SK-N-SH (cell line): ENCODE measurements at regions not wholly inside any gene's neighbourhood (a gene's known extent, or its start where the extent isn't known, plus 50 kb on each side); places are given as distances from the start of the nearest gene placed in this dataset.

Experiments
- CTCF ChIA-PET: fragments of 300-600, 350-600 bp; formaldehyde crosslinking; extraction: SDS; loops from one replicate; lab custom pipeline; 2021; lab: Yijun Ruan, JAX
- POLR2A ChIA-PET: fragments of 350-600 bp; sonication (Branson Sonifier 250); formaldehyde crosslinking; extraction: SDS; loops from one replicate; lab custom pipeline; 2020; ENCODE audit warnings: antibody characterized with exemption, inconsistent platforms; lab: Yijun Ruan, JAX
- DNase-seq: peaks from one replicate; pipeline ENCODE4 v3.0.0; 2012
- H2AFZ ChIP-seq: fragments of 200-600 bp; sonication (generic); 2 replicates; pipeline ENCODE4 v1.8.1; 2016; ENCODE audit warnings: antibody characterized with exemption, mild to moderate bottlenecking, low read depth
- H3F3A ChIP-seq: fragments of 200-600 bp; sonication (generic); replicated peaks from 2 replicates; pipeline ENCODE3; 2016; ENCODE audit warnings: antibody characterized with exemption, mild to moderate bottlenecking; ENCODE audit not compliant: insufficient read depth
- H3K27ac ChIP-seq, 2 experiments: fragments of 200-500 bp in 1 of 2; fragments of 200-600 bp in 1 of 2; sonication (Bioruptor generic) in 1 of 2; sonication (generic), shearing (Covaris generic) in 1 of 2; 2 replicates each; pipeline versions ENCODE4 v1.5.1 to v1.6.1; 2014 to 2016; ENCODE audit warnings: low read depth in 2 of 2, inconsistent platforms in 1 of 2, low read length in 1 of 2, mild to moderate bottlenecking in 1 of 2, mixed read lengths in 1 of 2
- H3K27me3 ChIP-seq: fragments of 200-600 bp; sonication (generic), shearing (Covaris generic); 2 replicates; pipeline ENCODE4 v1.6.1; 2016; ENCODE audit warnings: mixed run types; ENCODE audit not compliant: insufficient read depth
- H3K36me3 ChIP-seq, 2 experiments: fragments of 200-500 bp in 1 of 2; fragments of 200-600 bp in 1 of 2; sonication (Bioruptor generic) in 1 of 2; sonication (generic) in 1 of 2; replicated peaks in 1 of 2; 2 replicates each; pipeline versions ENCODE3 to v1.5.1; 2014 to 2016; ENCODE audit warnings: low read length in 1 of 2, mild to moderate bottlenecking in 1 of 2; ENCODE audit not compliant: insufficient read depth in 2 of 2, control insufficient read depth in 1 of 2
- H3K4me1 ChIP-seq, 2 experiments: fragments of 200-500 bp in 1 of 2; fragments of 200-600 bp in 1 of 2; sonication (Bioruptor generic) in 1 of 2; sonication (generic), shearing (Covaris generic) in 1 of 2; 2 replicates each; pipeline versions ENCODE4 v1.5.1 to v1.6.1; 2014 to 2016; ENCODE audit warnings: low read depth in 1 of 2, low read length in 1 of 2, mixed run types in 1 of 2; ENCODE audit not compliant: insufficient read depth in 2 of 2, control insufficient read depth in 1 of 2
- H3K4me2 ChIP-seq: fragments of 200-600 bp; sonication (generic), shearing (Covaris generic); 2 replicates; pipeline ENCODE4 v1.6.1; 2017; ENCODE audit warnings: mixed run types
- H3K4me3 ChIP-seq, 2 experiments: fragments of 200-500 bp in 1 of 2; fragments of 200-600 bp in 1 of 2; sonication (Bioruptor generic) in 1 of 2; sonication (generic), shearing (Covaris generic) in 1 of 2; 2 replicates each; pipeline versions ENCODE4 v1.5.1 to v1.8.1; 2014 to 2016; ENCODE audit warnings: low read depth in 2 of 2, inconsistent platforms in 1 of 2, low read length in 1 of 2, mild to moderate bottlenecking in 1 of 2, mixed read lengths in 1 of 2, moderate library complexity in 1 of 2
- H3K79me2 ChIP-seq: fragments of 200-600 bp; sonication (generic); 2 replicates; pipeline ENCODE4 v1.8.1; 2017; ENCODE audit warnings: mild to moderate bottlenecking; ENCODE audit not compliant: insufficient read depth
- H3K9ac ChIP-seq: fragments of 200-600 bp; sonication (generic); 2 replicates; pipeline ENCODE4 v1.6.1; 2017; ENCODE audit warnings: mixed run types
- H3K9me2 ChIP-seq: fragments of 200-600 bp; sonication (generic); 2 replicates; pipeline ENCODE4 v1.6.1; 2017; ENCODE audit warnings: mixed run types
- H3K9me3 ChIP-seq: fragments of 200-600 bp; sonication (generic); 2 replicates; pipeline ENCODE4 v1.6.1; 2017; ENCODE audit warnings: mixed run types, mild to moderate bottlenecking, moderate library complexity
- H4K20me1 ChIP-seq: fragments of 200-600 bp; sonication (generic); 2 replicates; pipeline ENCODE4 v1.6.1; 2017; ENCODE audit warnings: mild to moderate bottlenecking, mixed run types; ENCODE audit not compliant: insufficient read depth
- GABPA ChIP-seq: IDR thresholded peaks from 2 replicates; pipeline ENCODE4 v1.4.0; 2012; ENCODE audit warnings: low read depth, mild to moderate bottlenecking
- NFIC ChIP-seq: IDR thresholded peaks from 2 replicates; pipeline ENCODE4 v1.4.0; 2012; ENCODE audit warnings: borderline replicate concordance
- POLR2AphosphoS5 ChIP-seq: IDR thresholded peaks from 2 replicates; pipeline ENCODE4 v1.6.1; 2012; ENCODE audit warnings: low read depth, low read length
- RAD21 ChIP-seq: IDR thresholded peaks from 2 replicates; pipeline ENCODE4 v1.6.1; 2012; ENCODE audit warnings: mild to moderate bottlenecking, low read length
- RCOR1 ChIP-seq: fragments of 150-350 bp; IDR thresholded peaks from 2 replicates; pipeline ENCODE4 v1.6.1; 2017; ENCODE audit warnings: antibody characterized with exemption, low read length
- RFX5 ChIP-seq: IDR thresholded peaks from 2 replicates; pipeline ENCODE4 v1.6.1; 2012; ENCODE audit warnings: mild to moderate bottlenecking, improper control_type of control experiment, low read length
- SIN3A ChIP-seq: IDR thresholded peaks from 2 replicates; pipeline ENCODE4 v1.6.1; 2012; ENCODE audit warnings: low read depth, mild to moderate bottlenecking, low read length, moderate library complexity, borderline replicate concordance
- SMC3 ChIP-seq: IDR thresholded peaks from 2 replicates; pipeline ENCODE4 v1.6.1; 2012; ENCODE audit warnings: low read depth, low read length, improper control_type of control experiment
- TAF1 ChIP-seq: IDR thresholded peaks from 2 replicates; pipeline ENCODE4 v1.6.1; 2012; ENCODE audit warnings: low read depth, mild to moderate bottlenecking, low read length, moderate library complexity, borderline replicate concordance
- YY1 ChIP-seq: IDR thresholded peaks from 2 replicates; pipeline ENCODE4 v1.4.0; 2012; ENCODE audit warnings: low read depth, mild to moderate bottlenecking
- WGBS: methylation state at CpG from one replicate; pipeline ENCODE4 v1.1.6; 2017; ENCODE audit warnings: low lambda C conversion rate; 5-methylcytosine and 5-hydroxymethylcytosine counted together
- TF ChIP-seq, protein P1 (sequence below): IDR thresholded peaks from 2 replicates; pipeline ENCODE4 v1.6.1; 2012; ENCODE audit warnings: mild to moderate bottlenecking, low read depth, low read length, moderate library complexity
- TF ChIP-seq, protein P2 (sequence below): IDR thresholded peaks from 2 replicates; pipeline ENCODE4 v1.4.0; 2012; ENCODE audit warnings: low read depth, borderline replicate concordance
- TF ChIP-seq, protein P3 (sequence below): fragments of 150-350 bp; IDR thresholded peaks from 2 replicates; pipeline ENCODE4 v1.6.1; 2017; ENCODE audit warnings: antibody characterized with exemption, low read length, low read depth, borderline replicate concordance

DNA sequence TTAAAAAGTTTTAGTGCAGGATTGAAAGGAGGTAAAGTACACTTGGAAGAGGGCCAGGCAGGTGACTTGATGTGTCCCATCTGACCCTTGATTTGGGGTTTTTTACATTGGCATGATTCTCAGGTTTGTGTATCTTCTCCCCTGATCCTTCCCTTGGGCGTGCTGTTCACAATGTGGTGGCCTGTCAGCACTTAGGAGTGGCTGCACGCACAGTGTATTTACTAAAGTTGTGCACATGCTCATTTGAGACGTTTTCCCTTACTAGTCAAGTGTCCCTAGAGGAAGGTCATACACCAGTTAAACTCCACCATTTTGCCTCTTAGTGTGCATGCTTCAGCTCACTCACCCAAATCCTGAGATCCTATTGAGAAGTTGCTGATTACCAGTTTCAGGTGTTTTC, 145.7 kb upstream of the PLEKHA5 start (continued):
- TF ChIP-seq SIN3A: no peak
- no peak for TF ChIP-seq RFX5
- no peak for TF ChIP-seq YY1
- TF ChIP-seq, protein P1, sequence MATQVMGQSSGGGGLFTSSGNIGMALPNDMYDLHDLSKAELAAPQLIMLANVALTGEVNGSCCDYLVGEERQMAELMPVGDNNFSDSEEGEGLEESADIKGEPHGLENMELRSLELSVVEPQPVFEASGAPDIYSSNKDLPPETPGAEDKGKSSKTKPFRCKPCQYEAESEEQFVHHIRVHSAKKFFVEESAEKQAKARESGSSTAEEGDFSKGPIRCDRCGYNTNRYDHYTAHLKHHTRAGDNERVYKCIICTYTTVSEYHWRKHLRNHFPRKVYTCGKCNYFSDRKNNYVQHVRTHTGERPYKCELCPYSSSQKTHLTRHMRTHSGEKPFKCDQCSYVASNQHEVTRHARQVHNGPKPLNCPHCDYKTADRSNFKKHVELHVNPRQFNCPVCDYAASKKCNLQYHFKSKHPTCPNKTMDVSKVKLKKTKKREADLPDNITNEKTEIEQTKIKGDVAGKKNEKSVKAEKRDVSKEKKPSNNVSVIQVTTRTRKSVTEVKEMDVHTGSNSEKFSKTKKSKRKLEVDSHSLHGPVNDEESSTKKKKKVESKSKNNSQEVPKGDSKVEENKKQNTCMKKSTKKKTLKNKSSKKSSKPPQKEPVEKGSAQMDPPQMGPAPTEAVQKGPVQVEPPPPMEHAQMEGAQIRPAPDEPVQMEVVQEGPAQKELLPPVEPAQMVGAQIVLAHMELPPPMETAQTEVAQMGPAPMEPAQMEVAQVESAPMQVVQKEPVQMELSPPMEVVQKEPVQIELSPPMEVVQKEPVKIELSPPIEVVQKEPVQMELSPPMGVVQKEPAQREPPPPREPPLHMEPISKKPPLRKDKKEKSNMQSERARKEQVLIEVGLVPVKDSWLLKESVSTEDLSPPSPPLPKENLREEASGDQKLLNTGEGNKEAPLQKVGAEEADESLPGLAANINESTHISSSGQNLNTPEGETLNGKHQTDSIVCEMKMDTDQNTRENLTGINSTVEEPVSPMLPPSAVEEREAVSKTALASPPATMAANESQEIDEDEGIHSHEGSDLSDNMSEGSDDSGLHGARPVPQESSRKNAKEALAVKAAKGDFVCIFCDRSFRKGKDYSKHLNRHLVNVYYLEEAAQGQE: no peak
- TF ChIP-seq NFIC: no peak

DNA sequence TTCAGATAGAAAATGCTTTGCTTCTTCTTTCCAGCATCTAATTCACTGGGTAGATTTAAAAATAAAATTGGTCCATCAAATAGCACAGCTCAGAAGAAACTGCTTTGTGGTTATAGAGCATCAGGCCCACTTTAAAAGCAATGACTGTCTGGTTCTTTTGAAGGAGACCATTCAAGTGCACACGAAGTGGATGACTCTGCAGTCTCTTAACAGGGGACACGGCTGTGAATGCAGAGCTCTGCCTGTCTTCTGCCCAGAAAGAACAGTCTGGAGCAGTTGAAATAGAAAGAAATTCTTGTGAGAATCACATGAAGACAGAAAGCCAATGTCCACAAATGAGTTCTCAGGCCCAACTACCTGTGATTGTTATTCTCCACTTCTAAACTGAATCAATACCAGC, 138.7 kb upstream of the PLEKHA5 start:
- TF ChIP-seq, protein P2, sequence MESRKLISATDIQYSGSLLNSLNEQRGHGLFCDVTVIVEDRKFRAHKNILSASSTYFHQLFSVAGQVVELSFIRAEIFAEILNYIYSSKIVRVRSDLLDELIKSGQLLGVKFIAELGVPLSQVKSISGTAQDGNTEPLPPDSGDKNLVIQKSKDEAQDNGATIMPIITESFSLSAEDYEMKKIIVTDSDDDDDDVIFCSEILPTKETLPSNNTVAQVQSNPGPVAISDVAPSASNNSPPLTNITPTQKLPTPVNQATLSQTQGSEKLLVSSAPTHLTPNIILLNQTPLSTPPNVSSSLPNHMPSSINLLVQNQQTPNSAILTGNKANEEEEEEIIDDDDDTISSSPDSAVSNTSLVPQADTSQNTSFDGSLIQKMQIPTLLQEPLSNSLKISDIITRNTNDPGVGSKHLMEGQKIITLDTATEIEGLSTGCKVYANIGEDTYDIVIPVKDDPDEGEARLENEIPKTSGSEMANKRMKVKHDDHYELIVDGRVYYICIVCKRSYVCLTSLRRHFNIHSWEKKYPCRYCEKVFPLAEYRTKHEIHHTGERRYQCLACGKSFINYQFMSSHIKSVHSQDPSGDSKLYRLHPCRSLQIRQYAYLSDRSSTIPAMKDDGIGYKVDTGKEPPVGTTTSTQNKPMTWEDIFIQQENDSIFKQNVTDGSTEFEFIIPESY: no peak
- TF ChIP-seq, protein P1: no peak
- no peak for TF ChIP-seq RCOR1
- TF ChIP-seq TAF1: no peak
- TF ChIP-seq GABPA: no peak
- TF ChIP-seq, protein P3, sequence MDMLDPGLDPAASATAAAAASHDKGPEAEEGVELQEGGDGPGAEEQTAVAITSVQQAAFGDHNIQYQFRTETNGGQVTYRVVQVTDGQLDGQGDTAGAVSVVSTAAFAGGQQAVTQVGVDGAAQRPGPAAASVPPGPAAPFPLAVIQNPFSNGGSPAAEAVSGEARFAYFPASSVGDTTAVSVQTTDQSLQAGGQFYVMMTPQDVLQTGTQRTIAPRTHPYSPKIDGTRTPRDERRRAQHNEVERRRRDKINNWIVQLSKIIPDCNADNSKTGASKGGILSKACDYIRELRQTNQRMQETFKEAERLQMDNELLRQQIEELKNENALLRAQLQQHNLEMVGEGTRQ: no peak
- TF ChIP-seq POLR2AphosphoS5: no peak
- no peak for TF ChIP-seq SMC3
- no peak for TF ChIP-seq RAD21
- no peak for TF ChIP-seq NFIC
- no peak overlapping the region for H3K4me2 ChIP-seq
- CTCF ChIA-PET: interaction anchor here (1.3 kb wide), 1 partner anchor 46 kb away, joined by 3 read pairs; no protein-coding TSS in a partner anchor

More for the DNA sequence above, 138.7 kb upstream of the PLEKHA5 start:
- Histone ChIP-seq H3K36me3 (no peaks in the 10 kb centered on the region), H3K9ac (no peak overlapping the region), H3F3A (no peaks in the 10 kb centered on the region), H3K27me3 (no peaks in the 10 kb centered on the region), H4K20me1 (no peaks in the 10 kb centered on the region), H3K9me2 (no peaks in the 10 kb centered on the region), H2AFZ (no peak overlapping the region), H3K79me2 (peaks cover 3% of the 10 kb centered on the region; the same call in 1 of the 2 replicates), H3K9me3 (no peaks in the 10 kb centered on the region), H3K4me3 (no peak overlapping the region), H3K4me1 (no peaks in the 10 kb centered on the region), H3K27ac (no peak overlapping the region)
- DNase-seq: no peak
- 78% methylated on average over 2 of the region's 2 CpGs for WGBS
- POLR2A ChIA-PET: no interaction called here
